KMS-11 (cell line): ENCODE measurements at regions not wholly inside any gene's neighbourhood (a gene's known extent, or its start where the extent isn't known, plus 50 kb on each side); places are given as distances from the start of the nearest gene placed in this dataset.

Source experiments
- H2AFZ ChIP-seq: fragments of 200-600 bp; sonication (generic); 2 replicates; pipeline ENCODE4 v1.6.1; 2016; ENCODE audit warnings: antibody characterized with exemption, mixed run types, low read depth
- H3K27ac ChIP-seq: fragments of 200-600 bp; sonication (generic); 2 replicates; pipeline ENCODE4 v1.6.1; 2016; ENCODE audit warnings: mild to moderate bottlenecking, mixed run types
- H3K27me3 ChIP-seq: fragments of 200-600 bp; sonication (generic); 2 replicates; pipeline ENCODE4 v1.6.1; 2017; ENCODE audit warnings: mild to moderate bottlenecking, low read depth, mixed run types, moderate library complexity; ENCODE audit not compliant: insufficient read depth
- H3K36me3 ChIP-seq: fragments of 200-600 bp; sonication (generic); 2 replicates; pipeline ENCODE4 v1.6.1; 2017; ENCODE audit warnings: mild to moderate bottlenecking, mixed run types; ENCODE audit not compliant: insufficient read depth
- H3K4me1 ChIP-seq: fragments of 200-600 bp; sonication (generic); 2 replicates; pipeline ENCODE4 v1.6.1; 2016; ENCODE audit warnings: mild to moderate bottlenecking, low read depth, mixed run types; ENCODE audit not compliant: poor library complexity, severe bottlenecking
- H3K4me2 ChIP-seq: fragments of 200-600 bp; sonication (generic); 2 replicates; pipeline ENCODE4 v1.7.0; 2016; ENCODE audit warnings: mild to moderate bottlenecking, mixed run types
- H3K4me3 ChIP-seq: fragments of 200-600 bp; sonication (generic); IDR thresholded peaks from 2 replicates; pipeline ENCODE4 v1.6.1; 2017; ENCODE audit warnings: low read depth, low read length, mixed read lengths; ENCODE audit not compliant: insufficient read depth
- H3K79me2 ChIP-seq: fragments of 200-600 bp; sonication (generic); 2 replicates; pipeline ENCODE4 v1.6.1; 2016; ENCODE audit warnings: low read depth, mixed run types; ENCODE audit not compliant: insufficient read depth
- H3K9ac ChIP-seq: fragments of 200-600 bp; sonication (generic); 2 replicates; pipeline ENCODE4 v1.6.1; 2016; ENCODE audit warnings: mild to moderate bottlenecking, mixed run types
- H4K20me1 ChIP-seq: fragments of 200-600 bp; sonication (generic); 2 replicates; pipeline ENCODE4 v1.6.1; 2016; ENCODE audit warnings: mild to moderate bottlenecking, mixed run types; ENCODE audit not compliant: insufficient read depth
- CTCF ChIP-seq: fragments of 200-600 bp; sonication (generic); conservative IDR thresholded peaks from 2 replicates; pipeline ENCODE4 v1.6.1; 2017; ENCODE audit warnings: low read depth, mild to moderate bottlenecking, antibody characterized with exemption, low read length, moderate library complexity, mixed read lengths

- H3K27ac ChIP-seq: no peak overlapping the region
- H3K4me3 ChIP-seq: no peak overlapping the region
- H3K9ac ChIP-seq: no peak overlapping the region
- no peak overlapping the region for H3K4me2 ChIP-seq
- H4K20me1 ChIP-seq: no peaks in the 10 kb centered on the region
- H3K27me3 ChIP-seq: no peaks in the 10 kb centered on the region
- H3K4me1 ChIP-seq: no peaks in the 10 kb centered on the region
- no peak for TF ChIP-seq CTCF
- H3K79me2 ChIP-seq: no peaks in the 10 kb centered on the region
- H2AFZ ChIP-seq: no peak overlapping the region
- H3K36me3 ChIP-seq: no peaks in the 10 kb centered on the region
Observed at GRCh38 chr3:65182085-65182484, 494.3 kb upstream of the ADAMTS9 start.

- H3K9ac ChIP-seq: no peak overlapping the region
- H2AFZ ChIP-seq: no peak overlapping the region
- no peaks in the 10 kb centered on the region for H3K36me3 ChIP-seq
- no peaks in the 10 kb centered on the region for H3K79me2 ChIP-seq
- no peak for TF ChIP-seq CTCF
- no peak overlapping the region for H3K4me3 ChIP-seq
- H3K4me1 ChIP-seq: no peaks in the 10 kb centered on the region
- no peak overlapping the region for H3K27ac ChIP-seq
- H3K4me2 ChIP-seq: no peak overlapping the region
- no peaks in the 10 kb centered on the region for H4K20me1 ChIP-seq
- H3K27me3 ChIP-seq: no peaks in the 10 kb centered on the region
Observed at GRCh38 chr3:65181391-65181871, 493.6 kb upstream of the ADAMTS9 start.

- Histone ChIP-seq H3K27ac (no peak overlapping the region), H3K4me2 (no peak overlapping the region), H3K4me3 (no peak overlapping the region)
Observed at GRCh38 chr3:65178703-65179102, 490.9 kb upstream of the ADAMTS9 start.

GRCh38 chr3:65177960-65178376, 490.2 kb upstream of the ADAMTS9 start:
- H3K9ac ChIP-seq: no peak overlapping the region
- no peaks in the 10 kb centered on the region for H4K20me1 ChIP-seq
- no peak overlapping the region for H3K4me3 ChIP-seq
- H3K36me3 ChIP-seq: no peaks in the 10 kb centered on the region
- no peak overlapping the region for H3K27ac ChIP-seq
- TF ChIP-seq CTCF: no peak
- H3K4me2 ChIP-seq: no peak overlapping the region
- H3K4me1 ChIP-seq: no peaks in the 10 kb centered on the region
- no peak overlapping the region for H2AFZ ChIP-seq
- no peaks in the 10 kb centered on the region for H3K27me3 ChIP-seq
- H3K79me2 ChIP-seq: no peaks in the 10 kb centered on the region

More at GRCh38 chr3:65178703-65179102, 490.9 kb upstream of the ADAMTS9 start:
- Histone ChIP-seq H4K20me1 (no peaks in the 10 kb centered on the region), H3K4me1 (no peaks in the 10 kb centered on the region), H3K79me2 (no peaks in the 10 kb centered on the region), H3K27me3 (no peaks in the 10 kb centered on the region), H3K36me3 (no peaks in the 10 kb centered on the region), H3K9ac (no peak overlapping the region), H2AFZ (no peak overlapping the region)
- TF ChIP-seq CTCF: no peak
